HEK293 (cell line): ENCODE measurements at regions not wholly inside any gene's neighbourhood (a gene's known extent, or its start where the extent isn't known, plus 50 kb on each side); places are given as distances from the start of the nearest gene placed in this dataset.

Experiments
- ATF2 ChIP-seq: fragments of 450-650 bp; formaldehyde crosslinking; IDR thresholded peaks from 2 replicates; pipeline ENCODE4 v1.5.1; 2016; ENCODE audit warnings: missing biosample characterization, missing genetic modification characterization, low read depth
- CTCF ChIP-seq: fragments of 450-650 bp; formaldehyde crosslinking; IDR thresholded peaks from 2 replicates; pipeline ENCODE4 v1.5.1; 2016; ENCODE audit warnings: missing biosample characterization, missing genetic modification characterization
- ZBTB49 ChIP-seq: fragments of 450-650 bp; formaldehyde crosslinking; IDR thresholded peaks from 2 replicates; pipeline ENCODE4 v1.5.1; 2016; ENCODE audit warnings: missing biosample characterization, missing genetic modification characterization, low read depth
- ZNF174 ChIP-seq: fragments of 450-650 bp; formaldehyde crosslinking; IDR thresholded peaks from 2 replicates; pipeline ENCODE4 v1.5.0; 2017; ENCODE audit warnings: missing biosample characterization, mild to moderate bottlenecking, missing genetic modification characterization
- ZNF274 ChIP-seq, 2 experiments: fragments of 200-500 bp in 1 of 2; fragments of 450-650 bp in 1 of 2; sonication (Bioruptor generic) in 1 of 2; formaldehyde crosslinking in 1 of 2; IDR thresholded peaks; 2 replicates each; pipeline versions ENCODE4 v1.5.1 to v1.6.1; 2014 to 2016; ENCODE audit warnings: borderline replicate concordance in 1 of 2, inconsistent platforms in 1 of 2, low read length in 1 of 2, missing biosample characterization in 1 of 2, missing genetic modification characterization in 1 of 2
- ZNF549 ChIP-seq: fragments of 450-650 bp; IDR thresholded peaks from 2 replicates; pipeline ENCODE4 v1.5.1; 2018; ENCODE audit warnings: missing biosample characterization, missing genetic modification characterization, mild to moderate bottlenecking, inconsistent platforms, moderate library complexity

GRCh38 chrX:42242004-42242403, 318.6 kb upstream of the CASK start:
- TF ChIP-seq CTCF (tag by site-specific recombination) (no peak), ZNF274 (IDR thresholded peaks at IDR 0.05; ENCODE audit: low read length) (no peak), ZNF274 (tag by site-specific recombination; IDR thresholded peaks at IDR 0.05; ENCODE audit: borderline replicate concordance) (no peak), ATF2 (tag by site-specific recombination) (no peak), ZBTB49 (tag by site-specific recombination) (no peak), ZNF549 (tag by site-specific recombination) (no peak), ZNF174 (tag by site-specific recombination) (no peak)
